Suprapubic skin (tissue), 4 donors: ENCODE measurements at regions not wholly inside any gene's neighbourhood (a gene's known extent, or its start where the extent isn't known, plus 50 kb on each side); places are given as distances from the start of the nearest gene placed in this dataset.

Source experiments
- POLR2A ChIP-seq, 2 donors: fragments of 450-650 bp; IDR thresholded peaks; one replicate each; pipeline ENCODE4 v1.6.1; 2017; ENCODE audit warnings: antibody characterized with exemption in 2 of 2, mild to moderate bottlenecking in 2 of 2, moderate library complexity in 2 of 2
- POLR2AphosphoS5 ChIP-seq, 3 donors: sonication (generic); formaldehyde crosslinking; IDR thresholded peaks; one replicate each; pipeline ENCODE4 v1.6.1; 2017; ENCODE audit warnings: antibody characterized with exemption in 3 of 3
- TF ChIP-seq, protein P1 (sequence below), 2 donors: fragments of 200-600 bp in 1 of 2; fragments of 450-650 bp in 1 of 2; sonication (generic) in 1 of 2; IDR thresholded peaks; one replicate each; pipeline ENCODE4 v1.5.1; 2016 to 2019; ENCODE audit warnings: antibody characterized with exemption in 2 of 2, mild to moderate bottlenecking in 1 of 2, moderate library complexity in 1 of 2

DNA sequence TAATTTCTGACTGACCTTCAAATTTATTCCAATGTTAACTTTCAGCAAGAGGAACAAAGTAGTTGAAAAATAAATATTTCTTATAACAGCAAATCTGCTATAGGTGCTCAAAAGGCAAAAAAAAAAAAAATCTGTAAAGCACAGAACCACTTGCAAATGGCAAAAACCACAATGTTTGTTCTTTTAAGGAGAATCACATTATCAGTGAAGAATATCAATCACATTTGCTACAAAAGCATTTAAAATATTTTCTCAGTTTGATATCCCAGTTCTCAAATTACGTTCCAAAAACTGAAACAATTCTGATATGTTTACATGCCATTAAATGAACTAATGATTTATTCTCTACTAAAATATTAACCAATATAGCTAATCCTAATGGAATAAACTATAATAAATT lies 163.3 kb downstream of the METTL4 start:
- TF ChIP-seq, protein P1, sequence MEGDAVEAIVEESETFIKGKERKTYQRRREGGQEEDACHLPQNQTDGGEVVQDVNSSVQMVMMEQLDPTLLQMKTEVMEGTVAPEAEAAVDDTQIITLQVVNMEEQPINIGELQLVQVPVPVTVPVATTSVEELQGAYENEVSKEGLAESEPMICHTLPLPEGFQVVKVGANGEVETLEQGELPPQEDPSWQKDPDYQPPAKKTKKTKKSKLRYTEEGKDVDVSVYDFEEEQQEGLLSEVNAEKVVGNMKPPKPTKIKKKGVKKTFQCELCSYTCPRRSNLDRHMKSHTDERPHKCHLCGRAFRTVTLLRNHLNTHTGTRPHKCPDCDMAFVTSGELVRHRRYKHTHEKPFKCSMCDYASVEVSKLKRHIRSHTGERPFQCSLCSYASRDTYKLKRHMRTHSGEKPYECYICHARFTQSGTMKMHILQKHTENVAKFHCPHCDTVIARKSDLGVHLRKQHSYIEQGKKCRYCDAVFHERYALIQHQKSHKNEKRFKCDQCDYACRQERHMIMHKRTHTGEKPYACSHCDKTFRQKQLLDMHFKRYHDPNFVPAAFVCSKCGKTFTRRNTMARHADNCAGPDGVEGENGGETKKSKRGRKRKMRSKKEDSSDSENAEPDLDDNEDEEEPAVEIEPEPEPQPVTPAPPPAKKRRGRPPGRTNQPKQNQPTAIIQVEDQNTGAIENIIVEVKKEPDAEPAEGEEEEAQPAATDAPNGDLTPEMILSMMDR (IDR thresholded peaks at IDR 0.05): no peak
- TF ChIP-seq POLR2A (IDR thresholded peaks at IDR 0.05) (no peak), POLR2AphosphoS5 (IDR thresholded peaks at IDR 0.05) (no peak)
